Endothelial cell of umbilical vein (primary cell): ENCODE measurements at regions not wholly inside any gene's neighbourhood (a gene's known extent, or its start where the extent isn't known, plus 50 kb on each side); places are given as distances from the start of the nearest gene placed in this dataset.

Experiments
- CTCF ChIP-seq, 2 donors: IDR thresholded peaks; 1 replicate in 1 of 2; 2 replicates in 1 of 2; pipeline ENCODE4 v1.5.1; 2011; ENCODE audit warnings: low read length in 2 of 2, mild to moderate bottlenecking in 2 of 2, moderate library complexity in 2 of 2, control low read depth in 1 of 2, inconsistent platforms in 1 of 2, low read depth in 1 of 2; ENCODE audit not compliant: insufficient read depth in 1 of 2; ENCODE audit errors: extremely low read depth in 1 of 2
- EZH2 ChIP-seq: IDR thresholded peaks from 2 replicates; pipeline ENCODE4 v1.6.1; 2012; ENCODE audit warnings: borderline replicate concordance, low read depth, mild to moderate bottlenecking, moderate library complexity, low read length, inconsistent platforms; ENCODE audit not compliant: severe bottlenecking
- FOS ChIP-seq: IDR thresholded peaks from 2 replicates; pipeline ENCODE4 v1.6.1; 2011; ENCODE audit warnings: mild to moderate bottlenecking, low read length, moderate library complexity, borderline replicate concordance; ENCODE audit not compliant: insufficient read depth
- JUN ChIP-seq: IDR thresholded peaks from 2 replicates; pipeline ENCODE4 v1.6.1; 2011; ENCODE audit warnings: borderline replicate concordance, low read depth; ENCODE audit not compliant: insufficient read length, insufficient read depth
- MAX ChIP-seq: IDR thresholded peaks from 2 replicates; pipeline ENCODE4 v1.6.1; 2011; ENCODE audit not compliant: insufficient read depth, insufficient read length
- MYC ChIP-seq: IDR thresholded peaks from one replicate; pipeline ENCODE4 v1.6.1; 2011; ENCODE audit warnings: mild to moderate bottlenecking, low read depth, low read length
- POLR2A ChIP-seq: IDR thresholded peaks from 2 replicates; pipeline ENCODE4 v1.6.1; 2012; ENCODE audit warnings: low read depth, mild to moderate bottlenecking, control low read depth, low read length
- POLR2AphosphoS5 ChIP-seq: IDR thresholded peaks from 2 replicates; pipeline ENCODE4 v1.6.1; 2012; ENCODE audit warnings: low read depth, mild to moderate bottlenecking, control low read depth, low read length, moderate library complexity; ENCODE audit not compliant: insufficient read depth

GRCh38 chr10:57791546-57791945 is 476.1 kb downstream of the IPMK start:
- TF ChIP-seq CTCF (IDR thresholded peaks at IDR 0.05; ENCODE audit: extremely low read depth in 1 of 2, insufficient read depth in 1 of 2, low read depth in 1 of 2, low read length in 2 of 2) (no peak), POLR2AphosphoS5 (no peak), MYC (no peak), MAX (no peak), FOS (no peak), EZH2 (no peak), JUN (no peak), POLR2A (no peak)
